Neural crest cell (in vitro differentiated cells): ENCODE measurements at regions not wholly inside any gene's neighbourhood (a gene's known extent, or its start where the extent isn't known, plus 50 kb on each side); places are given as distances from the start of the nearest gene placed in this dataset.

Experiments used
- DNase-seq: peaks from one replicate; pipeline ENCODE4 v3.0.0; 2021; ENCODE audit warnings: low read depth, mixed read lengths, low spot score
- H3K27ac Mint-ChIP-seq: one replicate; pipeline ENCODE4 v1.8.0; 2021; ENCODE audit warnings: mild to moderate bottlenecking, mixed read lengths; ENCODE audit not compliant: unreplicated experiment
- H3K27me3 Mint-ChIP-seq: 2 replicates; pipeline ENCODE4 v1.8.0; 2021; ENCODE audit warnings: low read depth, mild to moderate bottlenecking, mixed read lengths
- H3K36me3 Mint-ChIP-seq: 2 replicates; pipeline ENCODE4 v1.8.0; 2021; ENCODE audit warnings: low read depth, mild to moderate bottlenecking, mixed read lengths
- H3K4me1 Mint-ChIP-seq: 2 replicates; pipeline ENCODE4 v1.8.0; 2021; ENCODE audit warnings: mixed read lengths
- H3K4me3 Mint-ChIP-seq: one replicate; pipeline ENCODE4 v1.8.0; 2021; ENCODE audit warnings: mild to moderate bottlenecking, mixed read lengths
- H3K9me3 Mint-ChIP-seq: 2 replicates; pipeline ENCODE4 v1.8.0; 2021; ENCODE audit warnings: mixed read lengths
- TF ChIP-seq, protein P1 (sequence below): fragments of 200-600 bp; sonication (generic); conservative IDR thresholded peaks from 2 replicates; pipeline ENCODE4 v1.5.0; 2021; ENCODE audit warnings: antibody characterized with exemption, mild to moderate bottlenecking

DNA sequence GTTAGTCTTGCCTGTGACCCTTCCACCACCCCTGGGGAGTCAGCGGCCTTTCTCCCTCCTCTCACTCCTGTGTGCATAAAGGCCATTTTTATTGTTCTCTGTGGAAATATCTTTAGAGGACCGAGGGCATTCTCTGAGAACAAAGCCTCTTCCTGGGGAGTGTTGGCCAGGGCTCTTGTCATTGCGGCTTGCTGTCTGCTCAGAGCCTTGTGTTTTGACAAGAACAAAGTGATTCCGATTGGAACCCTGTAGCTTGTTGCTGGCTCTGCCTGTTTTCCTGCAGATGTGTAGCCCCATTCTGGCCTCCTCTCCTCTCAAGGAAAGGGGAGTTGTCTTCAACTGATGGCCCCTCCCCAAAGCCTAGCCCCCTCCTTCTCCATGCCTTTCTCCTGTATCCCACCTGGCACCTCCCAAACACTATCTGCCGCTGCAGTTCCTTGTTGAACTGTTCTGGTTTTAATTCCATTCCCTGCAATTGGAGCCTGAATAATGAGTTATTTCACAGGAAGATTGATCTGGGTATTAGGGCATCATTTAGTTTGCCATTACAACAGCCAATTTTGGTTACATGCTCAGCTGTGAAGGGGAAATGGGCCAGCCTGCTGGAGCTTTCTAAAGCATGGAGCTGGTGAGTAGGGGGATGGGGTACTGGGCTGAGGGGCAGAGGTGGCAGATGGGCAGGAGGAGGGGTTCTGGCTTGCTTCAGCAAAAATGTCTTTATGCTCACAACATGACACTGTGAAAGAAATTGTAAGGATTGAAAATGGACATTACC lies 252.5 kb downstream of the LRFN2 start:
- Mint-ChIP-seq H3K4me3 (no peak overlapping the region), H3K9me3 (no peaks in the 10 kb centered on the region), H3K27ac (peak overlapping the region; percentile 31), H3K4me1 (peaks cover 47% of the 10 kb centered on the region), H3K27me3 (peaks cover 59% of the 10 kb centered on the region), H3K36me3 (no peaks in the 10 kb centered on the region)
- TF ChIP-seq, protein P1, sequence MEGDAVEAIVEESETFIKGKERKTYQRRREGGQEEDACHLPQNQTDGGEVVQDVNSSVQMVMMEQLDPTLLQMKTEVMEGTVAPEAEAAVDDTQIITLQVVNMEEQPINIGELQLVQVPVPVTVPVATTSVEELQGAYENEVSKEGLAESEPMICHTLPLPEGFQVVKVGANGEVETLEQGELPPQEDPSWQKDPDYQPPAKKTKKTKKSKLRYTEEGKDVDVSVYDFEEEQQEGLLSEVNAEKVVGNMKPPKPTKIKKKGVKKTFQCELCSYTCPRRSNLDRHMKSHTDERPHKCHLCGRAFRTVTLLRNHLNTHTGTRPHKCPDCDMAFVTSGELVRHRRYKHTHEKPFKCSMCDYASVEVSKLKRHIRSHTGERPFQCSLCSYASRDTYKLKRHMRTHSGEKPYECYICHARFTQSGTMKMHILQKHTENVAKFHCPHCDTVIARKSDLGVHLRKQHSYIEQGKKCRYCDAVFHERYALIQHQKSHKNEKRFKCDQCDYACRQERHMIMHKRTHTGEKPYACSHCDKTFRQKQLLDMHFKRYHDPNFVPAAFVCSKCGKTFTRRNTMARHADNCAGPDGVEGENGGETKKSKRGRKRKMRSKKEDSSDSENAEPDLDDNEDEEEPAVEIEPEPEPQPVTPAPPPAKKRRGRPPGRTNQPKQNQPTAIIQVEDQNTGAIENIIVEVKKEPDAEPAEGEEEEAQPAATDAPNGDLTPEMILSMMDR: no peak
- DNase-seq: no peak

DNA sequence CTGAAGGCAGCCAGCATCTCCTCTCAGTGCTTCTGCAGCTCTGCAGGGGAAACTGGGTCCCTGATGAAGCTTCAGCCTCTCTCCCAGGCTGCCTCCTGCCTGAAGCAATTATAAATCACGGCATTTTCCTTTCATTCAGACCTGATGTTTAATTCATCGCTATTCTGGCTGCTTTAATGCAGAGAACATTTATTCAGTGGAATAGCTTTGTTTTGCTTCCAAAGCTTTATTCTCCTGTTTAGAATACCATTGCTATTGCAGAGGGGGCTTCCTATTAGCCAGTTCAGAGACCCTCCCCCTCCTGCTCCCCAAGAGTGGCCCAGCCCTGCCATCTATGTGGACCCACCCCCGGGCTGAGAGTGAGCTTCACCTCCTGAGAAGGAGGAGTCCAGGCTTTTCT lies 255.6 kb downstream of the LRFN2 start:
- H3K9me3 Mint-ChIP-seq: no peaks in the 10 kb centered on the region
- peaks cover 63% of the 10 kb centered on the region for H3K27me3 Mint-ChIP-seq
- no peak overlapping the region for H3K27ac Mint-ChIP-seq
- no peaks in the 10 kb centered on the region for H3K36me3 Mint-ChIP-seq
- H3K4me3 Mint-ChIP-seq: no peak overlapping the region
- TF ChIP-seq, protein P1: no peak
- H3K4me1 Mint-ChIP-seq: peaks cover 44% of the 10 kb centered on the region
- DNase-seq: no peak

DNA sequence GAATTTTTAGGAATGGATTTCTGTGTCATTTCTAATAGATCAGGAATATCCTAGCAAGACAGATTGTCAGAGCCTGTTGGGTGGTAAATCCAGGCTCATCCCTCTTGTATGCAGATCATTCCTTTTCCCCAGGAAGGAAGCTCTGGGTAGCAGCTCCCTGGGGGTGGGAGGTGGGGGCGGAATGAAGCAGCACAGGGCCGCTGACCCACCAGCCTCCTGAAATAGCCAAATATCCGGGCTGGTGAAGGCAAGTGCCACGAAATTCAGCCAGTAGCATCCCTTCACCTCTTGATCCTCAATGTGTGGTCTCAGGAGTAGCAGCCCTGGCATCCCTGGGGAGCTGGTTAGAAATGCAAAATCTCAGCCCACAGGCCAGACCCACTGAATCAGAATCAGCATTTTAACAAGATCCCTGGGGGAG lies 256.9 kb downstream of the LRFN2 start:
- no peak for DNase-seq
- TF ChIP-seq, protein P1: no peak

DNA sequence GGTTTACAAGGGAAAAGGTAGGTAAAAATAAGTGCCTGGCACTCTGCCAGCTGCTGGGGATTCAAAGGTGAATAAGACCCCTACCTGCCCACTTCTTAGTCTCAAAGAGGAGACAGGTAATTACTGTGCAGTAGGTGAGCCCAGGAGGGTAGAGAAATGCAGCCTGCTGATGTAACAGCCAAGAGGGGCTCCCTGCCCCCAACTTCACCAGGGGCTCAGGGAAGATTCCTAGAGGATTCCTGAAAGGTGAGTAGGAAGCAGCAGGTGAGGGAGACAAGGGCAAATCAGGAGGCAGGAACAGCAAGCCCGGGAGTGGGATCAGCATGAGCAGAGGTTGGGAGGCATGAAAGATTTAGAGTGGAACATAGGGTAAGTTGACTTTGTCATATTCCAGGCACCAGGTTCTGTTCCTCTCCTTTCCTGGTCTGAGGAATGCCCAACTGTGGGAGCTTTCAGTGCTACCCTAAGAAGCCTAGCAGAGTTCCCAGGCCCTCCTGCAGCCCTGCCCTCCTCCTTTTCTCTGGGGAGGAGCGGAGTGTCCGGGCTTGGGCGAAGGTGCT lies 258.1 kb downstream of the LRFN2 start:
- TF ChIP-seq, protein P1: no peak
- H3K9me3 Mint-ChIP-seq: no peaks in the 10 kb centered on the region
- H3K4me1 Mint-ChIP-seq: peaks cover 21% of the 10 kb centered on the region
- no peaks in the 10 kb centered on the region for H3K36me3 Mint-ChIP-seq
- H3K4me3 Mint-ChIP-seq: no peak overlapping the region
- H3K27me3 Mint-ChIP-seq: peaks cover 59% of the 10 kb centered on the region
- no peak for DNase-seq
- no peak overlapping the region for H3K27ac Mint-ChIP-seq

More for the DNA sequence above, 256.9 kb downstream of the LRFN2 start:
- H3K4me1 Mint-ChIP-seq: peaks cover 34% of the 10 kb centered on the region
- no peak overlapping the region for H3K27ac Mint-ChIP-seq
- H3K4me3 Mint-ChIP-seq: no peak overlapping the region
- H3K27me3 Mint-ChIP-seq: peaks cover 65% of the 10 kb centered on the region
- no peaks in the 10 kb centered on the region for H3K36me3 Mint-ChIP-seq
- H3K9me3 Mint-ChIP-seq: no peaks in the 10 kb centered on the region

DNA sequence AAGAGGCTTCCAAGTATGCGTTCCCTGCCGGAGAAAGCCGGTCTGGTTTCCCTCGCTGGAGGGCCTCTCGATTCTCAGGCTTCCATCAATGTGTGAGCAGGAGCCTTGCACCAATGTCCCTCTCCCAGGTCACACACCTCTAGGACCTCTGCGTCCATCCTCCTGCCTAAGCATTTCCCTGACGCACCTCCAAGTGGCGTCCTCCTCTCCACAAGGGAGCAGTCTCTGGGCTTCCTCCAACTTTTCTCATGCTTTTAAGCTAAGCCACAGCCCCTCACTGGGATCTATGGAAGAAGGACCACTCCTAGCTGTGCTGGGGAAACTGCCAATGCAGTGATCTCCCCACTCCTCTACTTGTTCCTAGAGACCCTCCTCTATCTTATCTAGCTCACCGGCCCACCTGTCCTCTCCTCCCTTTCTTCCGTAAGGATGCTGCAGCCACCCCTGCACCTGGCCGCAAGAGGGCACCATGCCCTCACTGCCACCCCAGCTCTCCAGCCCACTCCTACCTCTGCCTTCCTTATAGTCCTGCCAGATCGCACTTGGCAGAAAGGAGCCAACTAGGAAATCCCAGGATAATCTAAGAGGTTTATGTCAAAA lies 258.7 kb downstream of the LRFN2 start:
- no peak for DNase-seq
- Mint-ChIP-seq H3K27ac (no peak overlapping the region), H3K9me3 (no peaks in the 10 kb centered on the region), H3K4me3 (no peak overlapping the region), H3K36me3 (no peaks in the 10 kb centered on the region), H3K27me3 (peaks cover 57% of the 10 kb centered on the region), H3K4me1 (peaks cover 16% of the 10 kb centered on the region)
- TF ChIP-seq, protein P1: peak; percentile 81
